AG10803 (cell line): ENCODE measurements at regions not wholly inside any gene's neighbourhood (a gene's known extent, or its start where the extent isn't known, plus 50 kb on each side); places are given as distances from the start of the nearest gene placed in this dataset.
A peak's percentile ranks its signal among the peaks of the same experiment; 100 is the strongest.

Experiments
- DNase-seq: peaks from one replicate; pipeline ENCODE4 v3.0.0; 2010; ENCODE audit warnings: low read depth
- H3K4me3 ChIP-seq: 2 replicates; pipeline ENCODE4 v1.5.1; 2011; ENCODE audit warnings: mild to moderate bottlenecking, low read length, control low read depth
- CTCF ChIP-seq: conservative IDR thresholded peaks from 2 replicates; pipeline ENCODE4 v1.5.1; 2011; ENCODE audit warnings: mild to moderate bottlenecking, low read length, control low read depth, inconsistent platforms

DNA sequence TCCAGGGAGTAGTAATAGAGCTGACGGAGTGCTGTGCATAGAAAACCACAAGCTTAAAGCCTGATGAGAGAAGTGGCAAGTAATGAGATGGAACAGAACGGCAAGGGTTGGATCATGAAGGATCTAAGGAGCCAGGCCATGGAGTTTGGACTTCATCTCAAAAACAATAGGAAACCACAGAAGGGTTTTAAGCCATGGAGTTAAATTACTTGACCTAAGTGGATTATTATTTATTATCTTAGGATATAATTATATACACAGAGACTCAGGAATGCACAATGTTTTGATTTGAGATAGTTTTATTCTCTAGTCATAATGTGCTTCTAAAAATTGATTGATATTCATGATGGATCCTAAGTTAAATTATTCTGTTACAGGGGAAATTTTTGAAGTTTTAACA, 242.4 kb downstream of the PLPP3 start:
- no peak for DNase-seq
- TF ChIP-seq CTCF, result no peak

DNA sequence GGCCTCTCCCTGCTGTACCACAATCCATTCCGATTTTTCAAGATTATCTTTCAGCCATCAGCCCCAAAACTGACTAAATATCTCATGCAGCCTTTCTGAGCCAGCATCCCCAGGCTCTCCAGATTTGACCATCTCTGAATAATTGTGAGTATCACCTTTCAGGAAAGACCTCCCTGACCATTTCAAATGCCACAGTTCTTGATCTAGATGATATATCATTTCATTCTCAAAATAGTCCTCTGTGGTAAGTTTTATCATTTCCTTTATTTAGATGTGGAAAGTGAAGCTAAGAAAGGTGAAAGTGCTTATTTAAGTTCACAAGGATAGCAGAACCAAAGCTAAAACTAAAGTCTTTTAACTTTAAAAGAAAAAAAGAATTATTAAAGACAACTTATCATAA, 244.0 kb downstream of the PLPP3 start:
- TF ChIP-seq CTCF, result no peak
- no peak for DNase-seq
- no peak overlapping the region for H3K4me3 ChIP-seq

More for the DNA sequence above, 242.4 kb downstream of the PLPP3 start:
- no peak overlapping the region for H3K4me3 ChIP-seq

GRCh38 chr1:56334047-56334446, 245.3 kb downstream of the PLPP3 start:
- no peak overlapping the region for H3K4me3 ChIP-seq
- DNase-seq, result no peak
- TF ChIP-seq CTCF, result no peak

DNA sequence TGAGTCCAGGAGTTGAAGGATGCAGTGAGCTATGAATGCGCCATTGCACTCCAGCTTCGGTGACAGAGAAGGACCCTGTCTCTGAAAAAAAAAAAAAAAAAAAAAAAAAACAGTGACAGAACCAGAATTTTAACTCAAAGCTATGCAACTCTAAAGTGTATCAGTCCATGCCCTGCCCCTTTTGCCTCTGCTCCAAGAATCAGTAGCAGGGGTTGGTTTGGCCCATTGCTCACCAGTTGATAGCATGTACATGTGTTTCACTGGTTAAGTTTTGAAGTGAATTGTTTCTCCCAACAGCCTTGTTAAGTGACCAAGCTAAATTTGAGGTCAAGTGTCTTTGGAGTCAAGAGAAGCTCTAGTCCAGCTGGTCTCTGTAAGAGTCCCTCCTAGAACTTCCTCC, 245.9 kb downstream of the PLPP3 start:
- DNase-seq, result no peak
- TF ChIP-seq CTCF, result no peak
- no peak overlapping the region for H3K4me3 ChIP-seq

DNA sequence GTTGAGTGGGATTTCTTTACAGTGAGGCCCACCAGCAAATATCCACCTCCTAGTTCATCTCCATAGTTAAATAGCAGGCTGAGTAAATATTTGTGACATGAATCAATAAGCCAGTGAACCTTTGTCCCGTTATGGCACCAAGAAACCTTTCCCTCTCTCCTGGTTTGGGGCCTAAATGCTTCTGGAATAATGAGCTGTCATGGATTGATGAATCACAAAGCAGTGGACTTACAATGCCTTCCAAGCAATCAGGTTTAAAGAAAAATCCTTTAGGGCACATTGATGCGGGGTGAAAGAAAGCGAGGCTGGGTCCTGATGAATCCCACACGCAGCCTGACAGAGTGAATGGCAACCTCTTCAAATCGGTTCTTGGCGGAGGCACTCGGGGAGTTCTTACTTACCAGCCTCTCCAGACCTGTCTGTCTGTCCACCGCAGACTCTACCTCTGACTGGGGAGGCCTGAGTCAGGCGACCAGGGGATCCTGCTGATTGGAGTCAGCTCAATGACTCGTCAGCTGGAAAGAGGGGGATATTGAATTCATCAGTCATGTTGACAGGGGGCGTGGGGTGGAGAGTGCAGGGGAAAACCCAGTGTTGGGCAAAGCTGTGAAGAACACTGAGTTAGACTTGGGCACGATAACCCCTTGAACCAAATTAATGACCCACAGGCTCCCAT, 247.3 kb downstream of the PLPP3 start:
- H3K4me3 ChIP-seq, result no peak overlapping the region
- TF ChIP-seq CTCF, result no peak
- DNase-seq, result no peak

DNA sequence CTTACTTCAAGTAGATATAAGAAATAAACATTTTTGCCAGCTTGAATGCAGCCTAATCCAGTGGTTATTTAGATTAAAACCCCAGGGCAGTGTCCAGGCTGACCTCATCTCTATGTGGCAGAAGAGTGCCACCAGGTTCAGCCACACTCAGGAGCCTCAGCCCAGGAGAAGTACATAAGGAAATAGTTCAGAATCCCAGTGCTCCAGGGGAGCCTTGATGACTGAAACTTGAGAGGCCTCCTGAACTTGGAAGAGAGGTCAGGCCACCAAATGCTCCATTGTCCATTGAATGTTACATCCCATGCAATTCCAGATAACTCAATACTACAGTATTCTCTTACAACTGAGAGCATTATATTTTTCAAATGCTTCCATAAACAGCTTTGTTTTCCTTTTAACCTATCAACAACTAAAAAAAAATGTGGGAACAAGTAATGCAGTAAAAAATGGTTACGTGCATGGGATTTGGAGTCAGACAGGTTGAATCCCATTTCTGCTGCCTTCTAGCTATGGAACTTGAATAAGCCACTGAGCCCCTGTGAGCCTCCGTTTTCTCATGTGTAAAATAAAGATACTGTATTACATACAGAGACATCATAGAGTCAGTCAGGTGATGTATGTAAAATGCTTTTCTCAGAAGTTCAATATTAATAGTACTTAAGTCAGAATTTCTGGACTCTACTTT, 248.0 kb downstream of the PLPP3 start:
- H3K4me3 ChIP-seq, result no peak overlapping the region
- no peak for DNase-seq
- TF ChIP-seq CTCF, result no peak

DNA sequence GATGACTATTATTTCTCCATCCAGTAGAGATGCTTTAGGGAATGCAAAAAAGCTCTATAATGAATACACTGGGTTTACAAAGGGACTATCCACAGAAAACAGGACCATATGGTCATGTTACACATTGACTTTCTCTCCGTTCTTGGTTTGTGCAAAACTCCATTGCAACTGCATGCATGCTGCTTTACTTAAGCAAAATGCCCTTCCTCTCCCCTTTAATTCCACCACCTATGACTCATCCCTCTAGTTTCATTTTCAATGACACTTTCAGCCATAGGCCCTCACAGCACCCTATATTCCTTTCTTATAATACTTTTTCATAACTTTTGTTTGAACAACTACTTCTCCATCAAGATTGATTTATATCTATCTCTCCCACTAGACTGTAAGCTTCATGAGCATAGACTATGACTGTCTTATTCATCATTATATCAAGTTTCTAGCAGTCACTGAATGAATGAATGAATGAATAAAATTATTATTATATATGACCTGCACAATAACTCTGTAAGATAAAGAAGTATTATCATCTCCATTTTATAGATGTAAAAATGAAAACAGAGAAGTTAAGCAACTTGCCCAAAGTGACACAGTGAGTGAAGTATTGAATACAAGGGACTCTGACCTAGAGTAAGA, 248.9 kb downstream of the PLPP3 start:
- peak; percentile 56 for DNase-seq
- no peak for TF ChIP-seq CTCF

More for the DNA sequence above, 248.9 kb downstream of the PLPP3 start:
- no peak overlapping the region for H3K4me3 ChIP-seq
